Choroid plexus epithelial cell (primary cell): ENCODE measurements at regions not wholly inside any gene's neighbourhood (a gene's known extent, or its start where the extent isn't known, plus 50 kb on each side); places are given as distances from the start of the nearest gene placed in this dataset.
"Not testable (repeated sequence)": the region's sequence is repeated elsewhere in the genome, so short reads cannot be mapped to it uniquely, and the experiment has no call there.

Experiments
- DNase-seq: peaks from one replicate; pipeline ENCODE4 v3.0.0-alpha.2; 2010; ENCODE audit warnings: low read depth
- H3K4me3 ChIP-seq: 2 replicates; pipeline ENCODE4 v1.5.1; 2011; ENCODE audit warnings: low read depth, mild to moderate bottlenecking, control low read depth, low read length, moderate library complexity
- TF ChIP-seq, protein P1 (sequence below): conservative IDR thresholded peaks from 2 replicates; pipeline ENCODE4 v1.5.1; 2011; ENCODE audit warnings: low read depth, mild to moderate bottlenecking, control low read depth, inconsistent platforms, low read length, moderate library complexity

DNA sequence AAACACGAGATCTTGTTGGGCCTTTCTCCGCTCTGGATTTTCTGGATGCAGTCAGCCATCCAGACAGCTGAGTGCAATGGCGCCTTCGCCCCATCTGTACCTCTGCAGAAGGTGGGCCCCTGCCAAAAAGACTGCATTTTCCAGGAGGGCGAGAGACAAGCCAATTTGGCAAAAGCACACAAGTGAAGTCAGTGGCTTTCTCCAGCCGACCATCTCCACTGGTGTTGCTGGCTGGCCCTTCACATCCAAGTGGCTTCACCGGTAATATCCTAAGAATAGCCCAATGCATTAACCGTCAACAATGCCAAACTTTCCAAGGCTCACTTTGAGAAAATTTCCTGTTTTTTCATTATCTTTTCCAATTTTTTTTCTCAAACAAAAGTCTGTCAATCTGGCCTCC lies 96.2 kb upstream of the MXRA5 start:
- no peak overlapping the region for H3K4me3 ChIP-seq
- TF ChIP-seq, protein P1, sequence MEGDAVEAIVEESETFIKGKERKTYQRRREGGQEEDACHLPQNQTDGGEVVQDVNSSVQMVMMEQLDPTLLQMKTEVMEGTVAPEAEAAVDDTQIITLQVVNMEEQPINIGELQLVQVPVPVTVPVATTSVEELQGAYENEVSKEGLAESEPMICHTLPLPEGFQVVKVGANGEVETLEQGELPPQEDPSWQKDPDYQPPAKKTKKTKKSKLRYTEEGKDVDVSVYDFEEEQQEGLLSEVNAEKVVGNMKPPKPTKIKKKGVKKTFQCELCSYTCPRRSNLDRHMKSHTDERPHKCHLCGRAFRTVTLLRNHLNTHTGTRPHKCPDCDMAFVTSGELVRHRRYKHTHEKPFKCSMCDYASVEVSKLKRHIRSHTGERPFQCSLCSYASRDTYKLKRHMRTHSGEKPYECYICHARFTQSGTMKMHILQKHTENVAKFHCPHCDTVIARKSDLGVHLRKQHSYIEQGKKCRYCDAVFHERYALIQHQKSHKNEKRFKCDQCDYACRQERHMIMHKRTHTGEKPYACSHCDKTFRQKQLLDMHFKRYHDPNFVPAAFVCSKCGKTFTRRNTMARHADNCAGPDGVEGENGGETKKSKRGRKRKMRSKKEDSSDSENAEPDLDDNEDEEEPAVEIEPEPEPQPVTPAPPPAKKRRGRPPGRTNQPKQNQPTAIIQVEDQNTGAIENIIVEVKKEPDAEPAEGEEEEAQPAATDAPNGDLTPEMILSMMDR: no peak
- no peak for DNase-seq

DNA sequence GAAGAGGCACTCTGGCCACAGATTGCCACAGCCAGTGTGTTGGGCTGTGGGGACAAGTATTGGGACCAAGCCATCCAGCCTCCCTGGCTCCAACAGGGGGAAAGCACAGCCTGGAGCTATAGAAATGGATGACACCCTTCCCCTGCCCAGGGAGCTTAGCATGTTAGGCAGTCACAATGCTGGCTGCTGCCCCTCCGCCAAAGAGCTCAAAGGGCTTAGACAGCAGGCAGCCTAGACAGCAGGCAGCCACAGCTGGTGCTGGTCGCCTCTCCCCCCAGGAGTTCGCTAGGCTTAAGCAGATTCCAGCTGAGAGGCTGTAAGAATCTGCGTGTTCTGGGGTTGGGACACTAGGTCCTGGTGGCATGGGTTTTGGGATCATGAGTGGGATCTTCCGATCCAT lies 94.5 kb upstream of the MXRA5 start:
- H3K4me3 ChIP-seq: no peak overlapping the region
- TF ChIP-seq, protein P1: no peak
- DNase-seq: no peak

DNA sequence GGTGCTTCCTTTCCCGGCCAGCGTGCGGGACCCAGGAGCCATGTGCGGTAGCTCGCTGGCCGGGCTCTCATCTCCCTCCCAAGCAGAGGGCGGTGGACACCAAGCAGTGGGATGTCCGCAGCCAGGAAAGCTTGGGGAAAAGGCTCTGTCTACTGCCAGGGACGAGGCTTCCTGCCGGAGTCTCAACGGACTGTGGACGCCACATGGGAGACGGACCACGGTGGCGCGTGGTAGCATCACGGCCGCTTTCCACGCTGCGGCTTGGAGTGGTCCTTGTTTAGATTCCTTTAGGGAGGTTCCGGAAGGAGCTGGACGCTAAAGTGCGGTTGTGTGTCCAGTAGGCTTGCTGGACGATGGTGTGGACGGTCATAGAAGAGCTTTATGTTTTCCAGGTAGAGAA lies 89.5 kb upstream of the MXRA5 start:
- not testable (repeated sequence) for DNase-seq, H3K4me3 ChIP-seq

DNA sequence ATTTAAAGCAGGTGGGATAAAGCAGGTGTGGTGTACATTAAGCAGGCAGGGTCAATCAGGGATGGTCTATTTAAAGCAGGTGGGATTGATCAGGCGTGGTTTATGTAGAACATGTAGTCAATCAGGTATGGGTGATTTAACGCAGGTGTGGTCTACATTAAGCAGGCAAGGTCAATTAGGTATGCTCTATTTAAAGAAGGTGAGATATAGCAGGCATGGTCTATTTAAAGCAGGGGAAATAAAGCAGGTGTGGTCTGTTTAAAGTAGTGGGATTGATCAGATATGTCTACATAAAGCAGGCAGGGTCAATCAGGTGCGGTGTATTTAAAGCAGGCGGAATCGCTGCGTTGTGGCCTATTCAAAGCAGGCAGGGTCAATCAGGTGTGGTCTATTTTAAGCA lies 88.6 kb upstream of the MXRA5 start:
- TF ChIP-seq, protein P1: no peak
- DNase-seq: no peak
- no peak overlapping the region for H3K4me3 ChIP-seq

DNA sequence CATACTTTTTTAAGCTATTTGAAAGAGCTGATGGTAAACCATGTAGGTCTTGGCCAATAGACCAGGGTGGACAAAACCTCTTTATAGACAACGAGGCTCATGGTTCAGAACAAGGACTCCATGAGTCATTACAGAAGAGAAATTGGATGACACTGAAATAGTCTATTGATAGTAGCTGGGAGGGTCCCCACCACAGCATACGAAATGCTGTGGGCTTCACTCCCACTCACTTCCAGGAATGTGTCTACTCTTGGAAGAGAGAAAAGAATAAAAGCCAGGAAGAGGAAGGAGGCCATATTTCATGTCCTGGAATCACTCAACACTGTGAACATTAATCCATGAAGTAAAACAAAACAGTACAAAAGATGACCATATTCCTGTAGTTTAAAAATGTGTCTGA lies 82.3 kb upstream of the MXRA5 start:
- DNase-seq: no peak
- no peak overlapping the region for H3K4me3 ChIP-seq
- TF ChIP-seq, protein P1: no peak

DNA sequence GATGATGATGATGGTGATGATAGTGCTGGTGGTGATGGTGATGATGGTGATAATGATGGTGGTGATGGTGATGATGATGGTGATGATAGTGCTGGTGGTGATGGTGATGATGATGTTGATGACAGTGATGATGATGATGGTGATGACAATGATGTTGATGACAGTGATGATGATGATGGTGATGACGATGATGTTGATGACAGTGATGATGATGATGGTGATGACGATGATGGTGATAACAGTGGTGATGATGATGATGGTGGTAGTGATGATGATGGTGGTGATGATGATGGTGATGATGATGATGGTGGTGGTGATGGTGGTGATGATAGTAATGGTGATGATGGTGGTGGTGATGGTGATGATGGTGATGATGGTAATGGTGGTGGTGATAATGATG lies 80.1 kb upstream of the MXRA5 start:
- DNase-seq: no peak
- no peak overlapping the region for H3K4me3 ChIP-seq
- TF ChIP-seq, protein P1: no peak

DNA sequence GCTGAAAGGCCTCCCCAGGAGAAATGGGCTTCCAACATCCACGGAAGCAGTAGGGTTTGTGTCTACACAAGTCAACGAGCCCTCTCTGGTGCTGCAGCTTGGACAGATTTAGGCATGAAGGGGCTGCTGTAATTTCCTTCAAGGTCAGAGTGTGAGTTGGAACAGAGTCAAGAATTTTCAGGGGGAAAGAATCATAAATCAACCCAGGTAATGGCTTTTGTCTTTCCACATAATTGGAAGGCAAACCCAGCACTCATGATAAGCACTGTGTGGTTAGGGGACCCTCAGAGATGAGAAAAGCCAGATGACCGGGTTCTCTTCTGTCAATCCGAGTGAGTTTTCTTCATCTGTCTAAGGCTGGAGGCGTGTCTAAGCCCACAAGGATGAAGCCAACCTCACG lies 78.6 kb upstream of the MXRA5 start:
- no peak for DNase-seq
- no peak overlapping the region for H3K4me3 ChIP-seq
- TF ChIP-seq, protein P1: no peak

DNA sequence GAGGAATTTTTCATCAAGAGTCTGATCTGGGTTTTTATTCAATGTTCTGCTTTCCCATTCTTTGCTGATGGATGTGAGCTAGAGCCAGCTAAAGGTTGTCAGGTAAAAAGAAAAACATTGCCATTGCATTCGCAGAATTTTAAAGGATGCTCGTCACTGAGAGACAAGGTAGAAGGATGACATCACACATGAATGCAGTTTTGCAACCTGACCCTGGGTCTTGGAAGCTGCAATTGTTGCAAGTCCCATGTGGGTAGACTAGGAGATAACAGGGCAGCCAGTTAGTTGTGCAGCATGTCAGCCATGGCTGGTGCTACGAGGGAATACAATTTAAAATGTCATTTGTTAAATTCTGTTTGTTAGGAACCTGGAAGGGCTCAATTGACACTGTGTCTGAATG lies 73.9 kb upstream of the MXRA5 start:
- no peak for DNase-seq
- TF ChIP-seq, protein P1: no peak
- H3K4me3 ChIP-seq: no peak overlapping the region
